Fibroblast of the aortic adventitia (primary cell): ENCODE measurements at regions not wholly inside any gene's neighbourhood (a gene's known extent, or its start where the extent isn't known, plus 50 kb on each side); places are given as distances from the start of the nearest gene placed in this dataset.

Experiments used
- DNase-seq: peaks from one replicate; pipeline ENCODE4 v3.0.0-alpha.2; 2010; ENCODE audit warnings: low read depth
- H3K4me3 ChIP-seq: 2 replicates; pipeline ENCODE4 v1.5.1; 2011; ENCODE audit warnings: low read depth, mild to moderate bottlenecking, control low read depth, low read length, moderate library complexity
- TF ChIP-seq, protein P1 (sequence below): IDR thresholded peaks from 2 replicates; pipeline ENCODE4 v1.5.1; 2011; ENCODE audit warnings: mild to moderate bottlenecking, low read length, control low read depth, inconsistent platforms; ENCODE audit not compliant: insufficient read depth

DNA sequence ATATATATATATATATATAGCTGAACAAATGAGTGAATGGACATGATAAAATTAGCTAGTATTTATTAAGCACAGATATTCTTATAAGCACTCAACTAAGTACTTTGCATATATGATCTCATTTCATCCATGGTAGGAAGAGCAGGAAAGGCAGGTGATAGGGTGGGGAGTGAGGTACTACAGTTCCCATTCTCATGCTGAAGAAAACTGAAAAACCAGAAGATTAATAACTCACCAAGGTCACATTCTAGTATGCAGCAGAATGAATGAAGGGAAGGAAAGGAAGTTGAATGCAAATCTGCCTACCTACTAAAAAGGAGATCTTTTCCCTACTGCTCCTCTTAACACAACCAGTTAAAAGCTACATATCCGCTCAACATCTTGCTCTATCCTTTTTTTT, 298.1 kb upstream of the TMPO start:
- DNase-seq: no peak
- H3K4me3 ChIP-seq: no peak overlapping the region
- TF ChIP-seq, protein P1, sequence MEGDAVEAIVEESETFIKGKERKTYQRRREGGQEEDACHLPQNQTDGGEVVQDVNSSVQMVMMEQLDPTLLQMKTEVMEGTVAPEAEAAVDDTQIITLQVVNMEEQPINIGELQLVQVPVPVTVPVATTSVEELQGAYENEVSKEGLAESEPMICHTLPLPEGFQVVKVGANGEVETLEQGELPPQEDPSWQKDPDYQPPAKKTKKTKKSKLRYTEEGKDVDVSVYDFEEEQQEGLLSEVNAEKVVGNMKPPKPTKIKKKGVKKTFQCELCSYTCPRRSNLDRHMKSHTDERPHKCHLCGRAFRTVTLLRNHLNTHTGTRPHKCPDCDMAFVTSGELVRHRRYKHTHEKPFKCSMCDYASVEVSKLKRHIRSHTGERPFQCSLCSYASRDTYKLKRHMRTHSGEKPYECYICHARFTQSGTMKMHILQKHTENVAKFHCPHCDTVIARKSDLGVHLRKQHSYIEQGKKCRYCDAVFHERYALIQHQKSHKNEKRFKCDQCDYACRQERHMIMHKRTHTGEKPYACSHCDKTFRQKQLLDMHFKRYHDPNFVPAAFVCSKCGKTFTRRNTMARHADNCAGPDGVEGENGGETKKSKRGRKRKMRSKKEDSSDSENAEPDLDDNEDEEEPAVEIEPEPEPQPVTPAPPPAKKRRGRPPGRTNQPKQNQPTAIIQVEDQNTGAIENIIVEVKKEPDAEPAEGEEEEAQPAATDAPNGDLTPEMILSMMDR: no peak

DNA sequence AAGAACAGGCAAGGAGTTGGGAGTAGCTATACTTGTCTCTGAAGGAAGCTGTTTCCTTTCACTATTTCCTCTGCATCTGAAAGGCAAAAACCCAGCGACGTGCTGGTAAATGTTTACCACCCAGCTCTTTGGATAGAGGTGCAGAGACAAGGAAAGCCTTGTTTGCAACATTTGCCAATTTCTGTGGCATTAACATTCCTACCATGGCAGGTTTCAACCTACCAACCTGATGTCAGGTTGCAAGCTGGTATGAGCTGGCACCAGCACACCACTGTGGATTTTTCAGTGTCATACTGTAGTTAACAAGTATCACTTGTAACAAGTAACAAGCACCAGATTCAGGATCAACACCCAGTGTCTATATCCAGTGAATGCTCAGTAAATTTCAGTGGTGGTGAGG, 294.8 kb upstream of the TMPO start:
- TF ChIP-seq, protein P1: no peak
- no peak for DNase-seq
- H3K4me3 ChIP-seq: no peak overlapping the region

DNA sequence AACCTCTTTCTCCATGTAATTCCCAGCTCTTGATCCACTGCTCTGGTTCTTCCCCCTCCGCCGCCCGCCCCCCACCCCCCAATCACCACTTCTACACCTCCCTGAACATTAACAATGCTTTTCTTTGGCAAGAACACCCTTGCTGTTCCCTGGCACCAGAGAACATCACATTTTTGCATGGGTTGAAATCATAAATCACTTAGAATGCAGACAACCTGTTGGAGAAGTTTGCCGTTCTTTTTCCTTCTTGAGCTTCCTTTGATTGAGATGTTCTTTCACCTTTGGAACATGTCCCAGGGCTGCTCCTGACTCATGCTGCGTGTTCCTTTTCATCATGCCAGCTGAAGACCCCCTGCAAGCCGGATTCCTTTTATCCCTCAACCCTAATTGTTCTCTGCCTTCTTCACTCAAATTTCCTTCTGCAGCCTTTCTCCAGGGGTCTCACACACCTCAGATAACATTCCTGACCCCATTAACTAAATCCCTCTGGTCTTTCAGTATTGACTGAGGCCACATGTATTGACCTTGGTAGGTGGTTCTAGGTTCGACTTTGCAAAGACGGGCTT, 294.1 kb upstream of the TMPO start:
- TF ChIP-seq, protein P1: no peak
- H3K4me3 ChIP-seq: no peak overlapping the region
- no peak for DNase-seq

DNA sequence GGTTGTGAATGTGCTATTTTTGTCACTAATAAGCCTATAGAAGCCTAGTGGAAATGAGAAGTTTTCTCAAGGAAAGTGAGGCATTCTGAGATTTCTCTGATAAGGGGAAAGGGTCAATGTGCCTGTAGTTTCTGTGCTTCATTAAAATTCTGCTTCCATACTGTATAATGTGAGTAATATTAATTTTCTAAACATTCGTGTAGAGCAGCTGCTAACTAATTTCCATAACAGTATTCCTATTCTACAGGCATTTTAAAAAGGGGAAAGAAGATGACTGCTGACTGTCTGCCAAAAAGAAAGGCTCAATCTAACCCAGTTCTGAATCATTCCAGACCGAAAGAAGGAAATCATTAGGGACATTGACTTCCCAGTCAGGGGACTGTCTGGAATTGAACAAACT, 293.3 kb upstream of the TMPO start:
- TF ChIP-seq, protein P1: no peak
- H3K4me3 ChIP-seq: no peak overlapping the region
- DNase-seq: no peak

DNA sequence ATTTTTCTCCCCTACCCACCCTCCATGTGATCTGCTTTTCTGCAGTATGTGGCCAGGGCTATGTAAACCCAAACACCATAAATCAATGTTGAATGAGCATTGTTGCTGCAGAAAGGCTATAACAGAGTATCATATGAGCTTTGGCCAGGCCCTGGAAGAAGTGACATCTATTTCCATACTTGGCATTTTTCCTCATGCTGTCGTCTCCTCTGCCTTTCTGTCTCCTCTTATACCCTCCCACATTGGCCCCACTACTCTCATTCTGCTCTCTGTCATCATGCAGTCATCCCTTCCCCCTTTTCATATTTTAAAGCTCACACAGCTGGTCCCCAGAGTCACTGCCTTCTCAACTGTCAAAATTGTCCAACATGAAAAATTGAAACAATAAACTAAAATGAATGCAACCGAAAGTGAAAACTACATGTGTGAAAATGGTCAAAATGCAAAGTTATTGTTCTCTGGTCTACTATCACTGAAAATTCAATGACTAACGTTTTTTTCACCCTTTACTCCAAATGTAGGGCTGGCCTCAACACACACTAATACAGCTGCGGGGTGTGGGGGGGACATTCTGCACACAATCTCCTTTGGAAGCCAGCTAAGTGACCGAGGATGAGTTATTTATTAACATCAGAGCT, 290.7 kb upstream of the TMPO start:
- TF ChIP-seq, protein P1: no peak
- DNase-seq: no peak
- no peak overlapping the region for H3K4me3 ChIP-seq

DNA sequence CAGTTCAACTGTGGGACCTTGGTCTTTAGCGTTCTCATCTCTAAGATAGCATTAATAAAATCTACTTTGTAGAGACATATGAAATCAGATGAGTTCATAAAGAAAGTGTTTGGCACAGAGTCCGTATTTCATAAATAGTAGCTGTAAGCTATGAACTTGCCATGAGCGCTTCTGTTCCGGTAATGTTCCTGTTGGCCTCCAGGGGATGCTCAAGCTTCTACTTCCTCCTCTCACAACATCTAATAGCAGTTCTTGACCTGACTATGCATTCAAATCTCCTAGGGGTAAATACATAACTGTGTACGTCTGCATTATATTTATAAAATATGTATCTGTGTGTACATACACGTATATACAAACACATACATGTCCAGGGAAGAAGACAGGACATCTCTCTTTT, 288.2 kb upstream of the TMPO start:
- DNase-seq: peak; percentile 6
- TF ChIP-seq, protein P1: peak; percentile 40
- H3K4me3 ChIP-seq: no peak overlapping the region
